ENCODE measurements at regions not wholly inside any gene's neighbourhood (a gene's known extent, or its start where the extent isn't known, plus 50 kb on each side); places are given as distances from the start of the nearest gene placed in this dataset.

GRCh38 chr5:174664180-174664850, 60.1 kb upstream of the MSX2 start:
- no peak for TF ChIP-seq TOX (CRISPR knock-in tag; IDR thresholded peaks at IDR 0.05; ENCODE audit: borderline replicate concordance)
- no peak for TF ChIP-seq PATZ1 (CRISPR knock-in tag; IDR thresholded peaks at IDR 0.05; ENCODE audit: borderline replicate concordance)
- TF ChIP-seq ZC3H10 (CRISPR knock-in tag; IDR thresholded peaks at IDR 0.05), result no peak
- TF ChIP-seq ZFP3 (CRISPR knock-in tag; IDR thresholded peaks at IDR 0.05), result no peak
- no peak for TF ChIP-seq ZNF70 (CRISPR knock-in tag; IDR thresholded peaks at IDR 0.05)
- TF ChIP-seq OSR1 (CRISPR knock-in tag; IDR thresholded peaks at IDR 0.05), result no peak
- no peak for TF ChIP-seq RARB (CRISPR knock-in tag; IDR thresholded peaks at IDR 0.05)
- TF ChIP-seq GLIS3 (CRISPR knock-in tag; IDR thresholded peaks at IDR 0.05), result no peak
- TF ChIP-seq ZFP30 (CRISPR knock-in tag; IDR thresholded peaks at IDR 0.05), result no peak
- no peak for TF ChIP-seq ISL1 (CRISPR knock-in tag; IDR thresholded peaks at IDR 0.05)
- no peak for TF ChIP-seq ARNTL (CRISPR knock-in tag; IDR thresholded peaks at IDR 0.05; ENCODE audit: borderline replicate concordance, low read depth)
- TF ChIP-seq CSRNP3 (CRISPR knock-in tag; IDR thresholded peaks at IDR 0.05), result no peak
- TF ChIP-seq PPARA (CRISPR knock-in tag; IDR thresholded peaks at IDR 0.05; ENCODE audit: borderline replicate concordance), result no peak
- no peak for TF ChIP-seq ZNF8 (CRISPR knock-in tag; IDR thresholded peaks at IDR 0.05)
- no peak for TF ChIP-seq POU6F1 (CRISPR knock-in tag; IDR thresholded peaks at IDR 0.05; ENCODE audit: borderline replicate concordance, low read depth)
- no peak for TF ChIP-seq SNAI2 (CRISPR knock-in tag; IDR thresholded peaks at IDR 0.05)
- no peak for ATAC-seq

GRCh38 chr5:174665347-174665746, 59.0 kb upstream of the MSX2 start:
- no peak for TF ChIP-seq RARB (CRISPR knock-in tag; IDR thresholded peaks at IDR 0.05)
- no peak for TF ChIP-seq SNAI2 (CRISPR knock-in tag; IDR thresholded peaks at IDR 0.05)
- no peak for TF ChIP-seq CSRNP3 (CRISPR knock-in tag; IDR thresholded peaks at IDR 0.05)
- no peak for TF ChIP-seq ISL1 (CRISPR knock-in tag; IDR thresholded peaks at IDR 0.05)
- TF ChIP-seq CREB5 (CRISPR knock-in tag; IDR thresholded peaks at IDR 0.05; ENCODE audit: low read depth), result no peak
- no peak for TF ChIP-seq ESRRG (CRISPR knock-in tag; IDR thresholded peaks at IDR 0.05)
- no peak for TF ChIP-seq PPARA (CRISPR knock-in tag; IDR thresholded peaks at IDR 0.05; ENCODE audit: borderline replicate concordance)
- TF ChIP-seq TOX (CRISPR knock-in tag; IDR thresholded peaks at IDR 0.05; ENCODE audit: borderline replicate concordance), result no peak
- ATAC-seq, result no peak

GRCh38 chr5:174667526-174667925, 56.9 kb upstream of the MSX2 start:
- ATAC-seq, result no peak

More at GRCh38 chr5:174667526-174667925, 56.9 kb upstream of the MSX2 start:
- no peak for TF ChIP-seq POU6F1 (CRISPR knock-in tag; IDR thresholded peaks at IDR 0.05; ENCODE audit: borderline replicate concordance, low read depth)
- no peak for TF ChIP-seq TSHZ2 (CRISPR knock-in tag; IDR thresholded peaks at IDR 0.05)
- TF ChIP-seq ZNF70 (CRISPR knock-in tag; IDR thresholded peaks at IDR 0.05), result no peak
- no peak for TF ChIP-seq TOX (CRISPR knock-in tag; IDR thresholded peaks at IDR 0.05; ENCODE audit: borderline replicate concordance)
- no peak for TF ChIP-seq TCF4 (CRISPR knock-in tag; IDR thresholded peaks at IDR 0.05; ENCODE audit: borderline replicate concordance)
- no peak for TF ChIP-seq ARNTL (CRISPR knock-in tag; IDR thresholded peaks at IDR 0.05; ENCODE audit: borderline replicate concordance, low read depth)
- TF ChIP-seq BACH2 (CRISPR knock-in tag; IDR thresholded peaks at IDR 0.05; ENCODE audit: borderline replicate concordance), result no peak
- no peak for TF ChIP-seq ZNF565 (CRISPR knock-in tag; conservative IDR thresholded peaks at IDR 0.05; ENCODE audit: low read depth)
- no peak for TF ChIP-seq GLIS3 (CRISPR knock-in tag; IDR thresholded peaks at IDR 0.05)
- no peak for TF ChIP-seq SNAI2 (CRISPR knock-in tag; IDR thresholded peaks at IDR 0.05)
- no peak for TF ChIP-seq CREB5 (CRISPR knock-in tag; IDR thresholded peaks at IDR 0.05; ENCODE audit: low read depth)
- no peak for TF ChIP-seq ZFP3 (CRISPR knock-in tag; IDR thresholded peaks at IDR 0.05)
- no peak for TF ChIP-seq ESRRG (CRISPR knock-in tag; IDR thresholded peaks at IDR 0.05)
- no peak for TF ChIP-seq OSR1 (CRISPR knock-in tag; IDR thresholded peaks at IDR 0.05)
- TF ChIP-seq ISL1 (CRISPR knock-in tag; IDR thresholded peaks at IDR 0.05), result no peak
- no peak for TF ChIP-seq ZFP30 (CRISPR knock-in tag; IDR thresholded peaks at IDR 0.05)

All from SK-N-SH treated with all-trans-retinoic acid at 6 μM for 48 hours (cell line).